ENCODE measurements at regions not wholly inside any gene's neighbourhood (a gene's known extent, or its start where the extent isn't known, plus 50 kb on each side); places are given as distances from the start of the nearest gene placed in this dataset.
"Not testable (repeated sequence)": the region's sequence is repeated elsewhere in the genome, so short reads cannot be mapped to it uniquely, and the experiment has no call there.

GRCh38 chr1:188006354-188006753, 1177.6 kb downstream of the PLA2G4A start:
- intact Hi-C loops (cut with micrococcal nuclease): no loop called here
- Histone ChIP-seq H3K4me3 (no peak overlapping the region), H3K27ac (replicated peaks) (no peak overlapping the region), H3K27me3 (ENCODE audit: low read depth) (no peaks in the 10 kb centered on the region), H3K9me3 (replicated peaks) (peaks cover 28% of the 10 kb centered on the region), H3K36me3 (no peaks in the 10 kb centered on the region), H3K4me1 (no peaks in the 10 kb centered on the region)
- DNase-seq: no peak
- TF ChIP-seq CTCF (IDR thresholded peaks at IDR 0.05; ENCODE audit: borderline replicate concordance): no peak

GRCh38 chr1:188013222-188013849, 1184.6 kb downstream of the PLA2G4A start:
- not testable (repeated sequence) for DNase-seq, H3K36me3 ChIP-seq

GRCh38 chr1:188017921-188018320, 1189.2 kb downstream of the PLA2G4A start:
- H3K27me3 ChIP-seq (ENCODE audit: low read depth): no peaks in the 10 kb centered on the region
- no peaks in the 10 kb centered on the region for H3K4me1 ChIP-seq
- H3K4me3 ChIP-seq: no peak overlapping the region
- no peak for DNase-seq
- no peak overlapping the region for H3K27ac ChIP-seq (replicated peaks)
- intact Hi-C loops (cut with micrococcal nuclease): no loop called here
- no peak for TF ChIP-seq CTCF (IDR thresholded peaks at IDR 0.05; ENCODE audit: borderline replicate concordance)
- H3K9me3 ChIP-seq (replicated peaks): peaks cover 9% of the 10 kb centered on the region
- H3K36me3 ChIP-seq: no peaks in the 10 kb centered on the region

More at GRCh38 chr1:188013222-188013849, 1184.6 kb downstream of the PLA2G4A start:
- H3K4me3 ChIP-seq; intact Hi-C loops (cut with micrococcal nuclease); H3K27ac ChIP-seq (replicated peaks); H3K4me1 ChIP-seq; H3K27me3 ChIP-seq (ENCODE audit: low read depth): not testable (repeated sequence)
- H3K9me3 ChIP-seq (replicated peaks): peaks cover 17% of the 10 kb centered on the region

GRCh38 chr1:188022661-188023060, 1193.9 kb downstream of the PLA2G4A start:
- H3K9me3 ChIP-seq (replicated peaks): no peaks in the 10 kb centered on the region
- no peaks in the 10 kb centered on the region for H3K36me3 ChIP-seq
- H3K27ac ChIP-seq (replicated peaks): no peak overlapping the region
- no peak for DNase-seq
- TF ChIP-seq CTCF (IDR thresholded peaks at IDR 0.05; ENCODE audit: borderline replicate concordance): no peak
- H3K4me3 ChIP-seq: no peak overlapping the region
- no peaks in the 10 kb centered on the region for H3K4me1 ChIP-seq
- H3K27me3 ChIP-seq (ENCODE audit: low read depth): no peaks in the 10 kb centered on the region
- intact Hi-C loops (cut with micrococcal nuclease): no loop called here

- no peak for DNase-seq
Observed at GRCh38 chr1:188023206-188023605, 1194.5 kb downstream of the PLA2G4A start.

More at GRCh38 chr1:188023206-188023605, 1194.5 kb downstream of the PLA2G4A start:
- Histone ChIP-seq H3K4me3 (no peak overlapping the region), H3K9me3 (replicated peaks) (no peaks in the 10 kb centered on the region), H3K36me3 (no peaks in the 10 kb centered on the region), H3K4me1 (no peaks in the 10 kb centered on the region), H3K27ac (replicated peaks) (no peak overlapping the region), H3K27me3 (ENCODE audit: low read depth) (no peaks in the 10 kb centered on the region)
- TF ChIP-seq CTCF (IDR thresholded peaks at IDR 0.05; ENCODE audit: borderline replicate concordance): no peak
- intact Hi-C loops (cut with micrococcal nuclease): no loop called here
